ENCODE measurements at regions not wholly inside any gene's neighbourhood (a gene's known extent, or its start where the extent isn't known, plus 50 kb on each side); places are given as distances from the start of the nearest gene placed in this dataset.

- no peak for TF ChIP-seq CTCF (IDR thresholded peaks at IDR 0.05 in 2 of 3, conservative IDR thresholded peaks at IDR 0.05 in 1 of 3; ENCODE audit: control insufficient read depth in 2 of 3, extremely low read depth in 1 of 3, insufficient read depth in 1 of 3, low read depth in 3 of 3, low read length in 3 of 3)
- no peak for TF ChIP-seq MTA3 (IDR thresholded peaks at IDR 0.05; ENCODE audit: borderline replicate concordance, low read length)
- TF ChIP-seq CREB1 (IDR thresholded peaks at IDR 0.05; ENCODE audit: low read depth): no peak
- TF ChIP-seq TARDBP (IDR thresholded peaks at IDR 0.05; ENCODE audit: borderline replicate concordance): no peak
- no peak for TF ChIP-seq SMAD1 (IDR thresholded peaks at IDR 0.05; ENCODE audit: low read depth, partially characterized antibody)
- TF ChIP-seq ZZZ3 (IDR thresholded peaks at IDR 0.05; ENCODE audit: control insufficient read depth, insufficient read length, low read depth): no peak
- no peak for TF ChIP-seq SMC3 (IDR thresholded peaks at IDR 0.05; ENCODE audit: borderline replicate concordance, low read length)
- no peak for TF ChIP-seq TBL1XR1 (IDR thresholded peaks at IDR 0.05; ENCODE audit: low read depth, low read length)
These were observed 483.1 kb upstream of the CHST9 start for GRCh38 chr18:27668158-27668557.

All from GM12878 (cell line).